ENCODE measurements at regions not wholly inside any gene's neighbourhood (a gene's known extent, or its start where the extent isn't known, plus 50 kb on each side); places are given as distances from the start of the nearest gene placed in this dataset.

DNA sequence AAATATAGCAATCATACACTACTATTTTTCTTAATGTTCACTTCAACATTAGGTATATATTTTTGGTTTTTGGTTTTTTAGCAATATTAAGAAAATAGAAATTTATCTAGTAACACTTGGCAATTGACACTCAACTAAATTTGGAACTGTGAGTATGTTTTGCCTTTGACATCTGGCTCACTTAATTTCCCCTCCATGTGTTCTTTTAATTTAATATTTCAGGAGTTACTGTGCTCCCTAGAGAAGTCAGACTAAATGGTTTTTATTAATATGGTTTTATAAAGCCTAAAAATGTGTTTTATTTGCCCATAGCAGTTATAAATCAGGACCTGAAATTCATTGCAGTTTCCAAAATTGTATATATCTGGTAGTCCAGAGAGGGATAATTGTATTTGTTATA lies 175.3 kb upstream of the AVPR1A start:
- TF ChIP-seq EZH2 (IDR thresholded peaks at IDR 0.05; ENCODE audit: borderline replicate concordance, insufficient read depth, low read length, poor library complexity, severe bottlenecking) (no peak), MXI1 (conservative IDR thresholded peaks at IDR 0.05; ENCODE audit: poor library complexity, severe bottlenecking) (no peak), RAD21 (conservative IDR thresholded peaks at IDR 0.05) (no peak), TAF1 (IDR thresholded peaks at IDR 0.05; ENCODE audit: low read depth) (no peak), POLR2AphosphoS5 (IDR thresholded peaks at IDR 0.05) (no peak), EP300 (conservative IDR thresholded peaks at IDR 0.05; ENCODE audit: poor library complexity, severe bottlenecking) (no peak), SMC3 (conservative IDR thresholded peaks at IDR 0.05; ENCODE audit: poor library complexity) (no peak)
- TF ChIP-seq, protein P1, sequence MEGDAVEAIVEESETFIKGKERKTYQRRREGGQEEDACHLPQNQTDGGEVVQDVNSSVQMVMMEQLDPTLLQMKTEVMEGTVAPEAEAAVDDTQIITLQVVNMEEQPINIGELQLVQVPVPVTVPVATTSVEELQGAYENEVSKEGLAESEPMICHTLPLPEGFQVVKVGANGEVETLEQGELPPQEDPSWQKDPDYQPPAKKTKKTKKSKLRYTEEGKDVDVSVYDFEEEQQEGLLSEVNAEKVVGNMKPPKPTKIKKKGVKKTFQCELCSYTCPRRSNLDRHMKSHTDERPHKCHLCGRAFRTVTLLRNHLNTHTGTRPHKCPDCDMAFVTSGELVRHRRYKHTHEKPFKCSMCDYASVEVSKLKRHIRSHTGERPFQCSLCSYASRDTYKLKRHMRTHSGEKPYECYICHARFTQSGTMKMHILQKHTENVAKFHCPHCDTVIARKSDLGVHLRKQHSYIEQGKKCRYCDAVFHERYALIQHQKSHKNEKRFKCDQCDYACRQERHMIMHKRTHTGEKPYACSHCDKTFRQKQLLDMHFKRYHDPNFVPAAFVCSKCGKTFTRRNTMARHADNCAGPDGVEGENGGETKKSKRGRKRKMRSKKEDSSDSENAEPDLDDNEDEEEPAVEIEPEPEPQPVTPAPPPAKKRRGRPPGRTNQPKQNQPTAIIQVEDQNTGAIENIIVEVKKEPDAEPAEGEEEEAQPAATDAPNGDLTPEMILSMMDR (IDR thresholded peaks at IDR 0.05; ENCODE audit: poor library complexity, severe bottlenecking) = no peak
- TF ChIP-seq, protein P2, sequence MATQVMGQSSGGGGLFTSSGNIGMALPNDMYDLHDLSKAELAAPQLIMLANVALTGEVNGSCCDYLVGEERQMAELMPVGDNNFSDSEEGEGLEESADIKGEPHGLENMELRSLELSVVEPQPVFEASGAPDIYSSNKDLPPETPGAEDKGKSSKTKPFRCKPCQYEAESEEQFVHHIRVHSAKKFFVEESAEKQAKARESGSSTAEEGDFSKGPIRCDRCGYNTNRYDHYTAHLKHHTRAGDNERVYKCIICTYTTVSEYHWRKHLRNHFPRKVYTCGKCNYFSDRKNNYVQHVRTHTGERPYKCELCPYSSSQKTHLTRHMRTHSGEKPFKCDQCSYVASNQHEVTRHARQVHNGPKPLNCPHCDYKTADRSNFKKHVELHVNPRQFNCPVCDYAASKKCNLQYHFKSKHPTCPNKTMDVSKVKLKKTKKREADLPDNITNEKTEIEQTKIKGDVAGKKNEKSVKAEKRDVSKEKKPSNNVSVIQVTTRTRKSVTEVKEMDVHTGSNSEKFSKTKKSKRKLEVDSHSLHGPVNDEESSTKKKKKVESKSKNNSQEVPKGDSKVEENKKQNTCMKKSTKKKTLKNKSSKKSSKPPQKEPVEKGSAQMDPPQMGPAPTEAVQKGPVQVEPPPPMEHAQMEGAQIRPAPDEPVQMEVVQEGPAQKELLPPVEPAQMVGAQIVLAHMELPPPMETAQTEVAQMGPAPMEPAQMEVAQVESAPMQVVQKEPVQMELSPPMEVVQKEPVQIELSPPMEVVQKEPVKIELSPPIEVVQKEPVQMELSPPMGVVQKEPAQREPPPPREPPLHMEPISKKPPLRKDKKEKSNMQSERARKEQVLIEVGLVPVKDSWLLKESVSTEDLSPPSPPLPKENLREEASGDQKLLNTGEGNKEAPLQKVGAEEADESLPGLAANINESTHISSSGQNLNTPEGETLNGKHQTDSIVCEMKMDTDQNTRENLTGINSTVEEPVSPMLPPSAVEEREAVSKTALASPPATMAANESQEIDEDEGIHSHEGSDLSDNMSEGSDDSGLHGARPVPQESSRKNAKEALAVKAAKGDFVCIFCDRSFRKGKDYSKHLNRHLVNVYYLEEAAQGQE (IDR thresholded peaks at IDR 0.05; ENCODE audit: borderline replicate concordance) = no peak
- no peak overlapping the region for H3K4me2 ChIP-seq (ENCODE audit: low read length)
- H3K79me2 ChIP-seq (replicated peaks; ENCODE audit: insufficient read depth, low read length) = no peaks in the 10 kb centered on the region

DNA sequence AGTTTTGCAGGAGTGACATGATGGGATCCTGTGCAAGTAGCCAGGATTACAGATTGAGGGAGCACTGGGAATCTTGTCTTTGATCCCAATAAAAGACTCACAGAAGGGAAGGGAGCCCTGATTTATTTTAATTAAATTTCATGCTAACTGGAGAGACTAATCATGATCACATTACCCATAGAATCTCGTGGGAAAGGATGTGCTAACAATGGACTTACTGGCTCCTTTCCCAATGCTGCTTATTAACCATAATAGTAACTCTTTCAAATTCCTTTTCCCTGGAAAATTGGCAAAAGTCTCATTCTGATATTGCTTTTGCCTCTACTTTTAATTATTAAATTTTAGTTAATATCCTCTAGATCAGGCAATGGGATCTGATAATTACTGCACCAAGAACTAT lies 174.8 kb upstream of the AVPR1A start:
- Histone ChIP-seq H3F3A (ENCODE audit: insufficient read depth, low read length, poor library complexity, severe bottlenecking) (no peaks in the 10 kb centered on the region), H3K4me2 (ENCODE audit: low read length) (no peak overlapping the region), H3K36me3 (ENCODE audit: insufficient read depth, low read length) (no peaks in the 10 kb centered on the region), H4K20me1 (ENCODE audit: insufficient read depth) (no peaks in the 10 kb centered on the region), H3K79me2 (replicated peaks; ENCODE audit: insufficient read depth, low read length) (no peaks in the 10 kb centered on the region), H3K27me3 (ENCODE audit: insufficient read depth, low read depth, low read length) (no peaks in the 10 kb centered on the region), H3K4me3 (ENCODE audit: low read length) (no peak overlapping the region), H3K9me3 (ENCODE audit: low read length) (no peaks in the 10 kb centered on the region), H3K9ac (ENCODE audit: low read length) (no peak overlapping the region), H2AFZ (ENCODE audit: low read depth, low read length) (no peak overlapping the region), H3K9me2 (ENCODE audit: insufficient read depth, low read length) (no peaks in the 10 kb centered on the region), H3K27ac (ENCODE audit: low read length) (no peak overlapping the region)
- TF ChIP-seq RAD21 (conservative IDR thresholded peaks at IDR 0.05) (no peak), EZH2 (IDR thresholded peaks at IDR 0.05; ENCODE audit: borderline replicate concordance, insufficient read depth, low read length, poor library complexity, severe bottlenecking) (no peak)
- TF ChIP-seq, protein P2 (IDR thresholded peaks at IDR 0.05; ENCODE audit: borderline replicate concordance) = no peak
- TF ChIP-seq, protein P1 (IDR thresholded peaks at IDR 0.05; ENCODE audit: poor library complexity, severe bottlenecking) = no peak

More for the DNA sequence above, 175.3 kb upstream of the AVPR1A start:
- Histone ChIP-seq H3K9me2 (ENCODE audit: insufficient read depth, low read length) (no peaks in the 10 kb centered on the region), H3K4me3 (ENCODE audit: low read length) (no peak overlapping the region), H3F3A (ENCODE audit: insufficient read depth, low read length, poor library complexity, severe bottlenecking) (no peaks in the 10 kb centered on the region), H3K36me3 (ENCODE audit: insufficient read depth, low read length) (no peaks in the 10 kb centered on the region), H3K9ac (ENCODE audit: low read length) (no peak overlapping the region), H3K27me3 (ENCODE audit: insufficient read depth, low read depth, low read length) (no peaks in the 10 kb centered on the region), H2AFZ (ENCODE audit: low read depth, low read length) (no peak overlapping the region), H3K27ac (ENCODE audit: low read length) (no peak overlapping the region), H3K9me3 (ENCODE audit: low read length) (no peaks in the 10 kb centered on the region), H4K20me1 (ENCODE audit: insufficient read depth) (no peaks in the 10 kb centered on the region)

Data from neural cell (in vitro differentiated cells).